ENCODE measurements at regions not wholly inside any gene's neighbourhood (a gene's known extent, or its start where the extent isn't known, plus 50 kb on each side); places are given as distances from the start of the nearest gene placed in this dataset.
"Not testable (repeated sequence)": the region's sequence is repeated elsewhere in the genome, so short reads cannot be mapped to it uniquely, and the experiment has no call there.

DNA sequence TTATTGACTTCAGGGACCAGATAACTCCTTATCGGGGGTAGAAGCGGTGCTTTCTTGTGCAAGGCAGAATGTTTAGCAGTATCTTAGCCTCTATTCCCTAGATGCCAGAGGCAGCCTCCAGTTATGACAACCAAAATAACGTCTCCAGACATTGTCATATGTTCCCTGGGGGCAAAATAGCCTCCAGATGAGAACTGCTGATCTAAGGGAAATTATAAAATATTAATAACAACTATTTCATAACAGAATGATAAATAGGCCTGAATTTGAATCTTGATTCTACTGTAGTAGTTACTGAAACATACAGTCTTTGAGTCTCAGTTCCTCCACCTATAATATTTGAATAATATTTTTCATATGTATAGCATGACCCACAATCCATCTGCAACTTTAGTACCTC is 1431.3 kb downstream of the ZPLD1 start:
- CTCF ChIA-PET, result no interaction called here
- no peak for DNase-seq (ENCODE audit: low spot score)
- POLR2A ChIA-PET (ENCODE audit: low non-redundant PET), result no interaction called here
- H3K27ac ChIP-seq, result no peak overlapping the region
- TF ChIP-seq, protein P1, sequence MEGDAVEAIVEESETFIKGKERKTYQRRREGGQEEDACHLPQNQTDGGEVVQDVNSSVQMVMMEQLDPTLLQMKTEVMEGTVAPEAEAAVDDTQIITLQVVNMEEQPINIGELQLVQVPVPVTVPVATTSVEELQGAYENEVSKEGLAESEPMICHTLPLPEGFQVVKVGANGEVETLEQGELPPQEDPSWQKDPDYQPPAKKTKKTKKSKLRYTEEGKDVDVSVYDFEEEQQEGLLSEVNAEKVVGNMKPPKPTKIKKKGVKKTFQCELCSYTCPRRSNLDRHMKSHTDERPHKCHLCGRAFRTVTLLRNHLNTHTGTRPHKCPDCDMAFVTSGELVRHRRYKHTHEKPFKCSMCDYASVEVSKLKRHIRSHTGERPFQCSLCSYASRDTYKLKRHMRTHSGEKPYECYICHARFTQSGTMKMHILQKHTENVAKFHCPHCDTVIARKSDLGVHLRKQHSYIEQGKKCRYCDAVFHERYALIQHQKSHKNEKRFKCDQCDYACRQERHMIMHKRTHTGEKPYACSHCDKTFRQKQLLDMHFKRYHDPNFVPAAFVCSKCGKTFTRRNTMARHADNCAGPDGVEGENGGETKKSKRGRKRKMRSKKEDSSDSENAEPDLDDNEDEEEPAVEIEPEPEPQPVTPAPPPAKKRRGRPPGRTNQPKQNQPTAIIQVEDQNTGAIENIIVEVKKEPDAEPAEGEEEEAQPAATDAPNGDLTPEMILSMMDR (conservative IDR thresholded peaks at IDR 0.05; ENCODE audit: low read depth), result no peak

GRCh38 chr3:103873021-103873420 is 1438.2 kb downstream of the ZPLD1 start:
- TF ChIP-seq, protein P1 (conservative IDR thresholded peaks at IDR 0.05; ENCODE audit: low read depth), result no peak
- DNase-seq (ENCODE audit: low spot score), result no peak
- no peak overlapping the region for H3K27ac ChIP-seq
- ChIA-PET POLR2A (ENCODE audit: low non-redundant PET) (no interaction called here), CTCF (no interaction called here)

- no peak overlapping the region for H3K27ac ChIP-seq
- ChIA-PET POLR2A (ENCODE audit: low non-redundant PET) (no interaction called here), CTCF (no interaction called here)
- no peak for DNase-seq (ENCODE audit: low spot score)
- TF ChIP-seq, protein P1 (conservative IDR thresholded peaks at IDR 0.05; ENCODE audit: low read depth), result no peak
These were observed 1439.2 kb downstream of the ZPLD1 start for GRCh38 chr3:103873897-103874545.

DNA sequence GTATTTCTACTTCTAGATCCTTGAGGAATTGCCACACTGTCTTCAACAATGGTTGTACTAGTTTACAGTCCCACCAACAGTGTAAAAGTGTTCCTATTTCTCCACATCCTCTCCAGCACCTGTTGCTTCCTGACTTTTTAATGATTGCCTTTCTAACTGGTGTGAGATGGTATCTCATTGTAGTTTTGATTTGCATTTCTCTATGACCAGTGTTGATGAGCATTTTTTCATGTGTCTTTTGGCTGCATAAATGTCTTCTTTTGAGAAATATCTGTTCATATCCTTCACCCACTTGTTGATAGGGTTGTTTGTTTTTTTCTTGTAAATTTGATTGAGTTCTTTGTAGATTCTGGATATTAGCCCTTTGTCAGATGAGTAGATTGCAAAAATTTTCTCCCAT is 1447.0 kb downstream of the ZPLD1 start:
- H3K27ac ChIP-seq; DNase-seq (ENCODE audit: low spot score); CTCF ChIA-PET; POLR2A ChIA-PET (ENCODE audit: low non-redundant PET): not testable (repeated sequence)

DNA sequence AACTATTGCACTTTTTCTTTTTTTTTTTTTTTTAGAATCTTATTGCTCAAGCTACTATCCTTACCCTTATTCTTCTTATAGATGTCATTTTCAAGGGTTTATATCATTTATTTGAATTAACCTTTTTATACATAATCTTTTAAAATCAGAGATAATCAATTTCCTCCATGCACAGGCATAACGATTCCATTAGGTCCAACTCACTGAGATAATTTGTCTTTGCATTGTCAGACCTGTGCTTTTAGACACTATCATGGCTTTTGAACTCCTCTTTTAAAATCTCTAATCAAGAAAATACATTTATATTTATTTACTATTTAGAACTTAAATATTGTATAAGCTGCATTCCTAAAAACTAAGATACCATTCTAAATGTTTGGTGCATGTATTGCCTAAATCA is 1454.9 kb downstream of the ZPLD1 start:
- ChIA-PET POLR2A (ENCODE audit: low non-redundant PET) (no interaction called here), CTCF (no interaction called here)
- DNase-seq (ENCODE audit: low spot score), result no peak
- TF ChIP-seq, protein P1 (conservative IDR thresholded peaks at IDR 0.05; ENCODE audit: low read depth), result no peak
- no peak overlapping the region for H3K27ac ChIP-seq

- ChIA-PET POLR2A (ENCODE audit: low non-redundant PET) (no interaction called here), CTCF (interaction anchor here (0.6 kb wide), 1 partner anchor 262 kb away, joined by 3 read pairs; no protein-coding TSS in a partner anchor)
- H3K27ac ChIP-seq, result no peak overlapping the region
- TF ChIP-seq, protein P1 (conservative IDR thresholded peaks at IDR 0.05; ENCODE audit: low read depth), result no peak
- no peak for DNase-seq (ENCODE audit: low spot score)
These were observed 1459.5 kb downstream of the ZPLD1 start for GRCh38 chr3:103894162-103894822.

DNA sequence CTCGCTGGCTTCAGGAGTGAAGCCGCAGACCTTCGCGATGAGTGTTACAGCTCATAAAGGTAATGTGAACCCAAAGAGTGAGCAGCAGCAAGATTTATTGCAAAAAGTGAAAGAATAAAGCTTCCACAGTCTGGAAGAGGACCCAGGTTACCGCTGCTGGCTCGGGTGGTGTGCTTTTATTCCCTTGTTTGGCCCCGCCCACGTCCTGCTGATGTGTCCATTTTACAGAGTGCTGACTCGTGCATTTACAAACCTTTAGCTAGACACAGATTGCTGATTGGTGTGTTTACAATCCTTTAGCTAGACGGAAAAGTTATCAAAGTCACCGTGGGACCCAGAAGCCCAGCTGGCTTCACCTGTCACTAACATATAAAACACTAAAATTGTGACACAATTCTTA is 1464.5 kb downstream of the ZPLD1 start:
- TF ChIP-seq, protein P1 (conservative IDR thresholded peaks at IDR 0.05; ENCODE audit: low read depth), result no peak
- DNase-seq (ENCODE audit: low spot score), result no peak
- ChIA-PET POLR2A (ENCODE audit: low non-redundant PET) (no interaction called here), CTCF (no interaction called here)
- H3K27ac ChIP-seq, result no peak overlapping the region
